SU-DHL-6 (cell line): ENCODE measurements at regions not wholly inside any gene's neighbourhood (a gene's known extent, or its start where the extent isn't known, plus 50 kb on each side); places are given as distances from the start of the nearest gene placed in this dataset.

Experiments
- CTCF ChIP-seq: fragments of 200-600 bp; sonication (generic); IDR thresholded peaks from one replicate; pipeline ENCODE4 v1.5.1; 2017; ENCODE audit warnings: antibody characterized with exemption, mild to moderate bottlenecking, low read length, moderate library complexity; ENCODE audit not compliant: insufficient read depth, poor library complexity, severe bottlenecking
- EZH2phosphoT487 ChIP-seq: fragments of 200-600 bp; sonication (generic), shearing (Covaris generic); conservative IDR thresholded peaks from 2 replicates; pipeline ENCODE4 v1.6.1; 2018; ENCODE audit warnings: mild to moderate bottlenecking, antibody characterized with exemption, low read length, moderate library complexity, mixed read lengths

GRCh38 chr12:102748704-102749103 is 168.3 kb downstream of the PAH start:
- TF ChIP-seq CTCF (no peak), EZH2phosphoT487 (no peak)
